ENCODE measurements at regions not wholly inside any gene's neighbourhood (a gene's known extent, or its start where the extent isn't known, plus 50 kb on each side); places are given as distances from the start of the nearest gene placed in this dataset.

DNA sequence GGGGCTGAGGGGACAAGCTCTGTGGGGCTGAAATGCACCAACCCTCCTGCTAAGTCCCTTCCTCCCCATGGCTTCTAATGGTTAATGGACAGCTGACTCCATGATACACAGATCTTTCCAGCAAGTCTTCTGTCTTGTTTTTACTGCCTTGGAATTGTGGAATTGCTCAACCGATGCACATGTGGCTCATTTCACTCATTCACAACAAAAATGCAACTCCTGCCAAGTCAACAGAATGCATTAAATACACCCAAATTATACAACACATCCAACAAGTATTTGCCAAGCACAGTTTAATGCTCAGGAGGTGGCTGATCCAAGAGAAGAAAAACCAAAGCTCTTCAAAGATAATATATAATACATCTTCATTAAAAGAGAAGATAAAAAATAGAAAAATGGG is 61.9 kb upstream of the PAGE4 start:
- Histone ChIP-seq H3F3A (replicated peaks; ENCODE audit: low read depth) (no peaks in the 10 kb centered on the region), H3K4me1 (ENCODE audit: insufficient read depth) (no peaks in the 10 kb centered on the region), H3K4me3 (no peak overlapping the region), H3K36me3 (ENCODE audit: insufficient read depth) (no peaks in the 10 kb centered on the region), H3K79me2 (replicated peaks; ENCODE audit: insufficient read depth) (no peaks in the 10 kb centered on the region), H3K27ac (ENCODE audit: low read depth) (no peak overlapping the region), H3K9me2 (ENCODE audit: insufficient read depth) (no peaks in the 10 kb centered on the region), H3K4me2 (no peak overlapping the region), H2AFZ (no peak overlapping the region), H3K27me3 (ENCODE audit: insufficient read depth) (no peaks in the 10 kb centered on the region), H4K20me1 (replicated peaks; ENCODE audit: insufficient read depth) (no peaks in the 10 kb centered on the region)
- Mint-ChIP-seq H3K36me3 (ENCODE audit: low read depth) (no peaks in the 10 kb centered on the region), H3K4me1 (peaks cover 4% of the 10 kb centered on the region; the same call in 2 of the 3 replicates), H3K27ac (no peak overlapping the region), H3K4me3 (no peak overlapping the region), H3K27me3 (ENCODE audit: insufficient read depth, low read depth, poor library complexity) (no peaks in the 10 kb centered on the region), H3K9me3 (no peaks in the 10 kb centered on the region)
- TF ChIP-seq, protein P1, sequence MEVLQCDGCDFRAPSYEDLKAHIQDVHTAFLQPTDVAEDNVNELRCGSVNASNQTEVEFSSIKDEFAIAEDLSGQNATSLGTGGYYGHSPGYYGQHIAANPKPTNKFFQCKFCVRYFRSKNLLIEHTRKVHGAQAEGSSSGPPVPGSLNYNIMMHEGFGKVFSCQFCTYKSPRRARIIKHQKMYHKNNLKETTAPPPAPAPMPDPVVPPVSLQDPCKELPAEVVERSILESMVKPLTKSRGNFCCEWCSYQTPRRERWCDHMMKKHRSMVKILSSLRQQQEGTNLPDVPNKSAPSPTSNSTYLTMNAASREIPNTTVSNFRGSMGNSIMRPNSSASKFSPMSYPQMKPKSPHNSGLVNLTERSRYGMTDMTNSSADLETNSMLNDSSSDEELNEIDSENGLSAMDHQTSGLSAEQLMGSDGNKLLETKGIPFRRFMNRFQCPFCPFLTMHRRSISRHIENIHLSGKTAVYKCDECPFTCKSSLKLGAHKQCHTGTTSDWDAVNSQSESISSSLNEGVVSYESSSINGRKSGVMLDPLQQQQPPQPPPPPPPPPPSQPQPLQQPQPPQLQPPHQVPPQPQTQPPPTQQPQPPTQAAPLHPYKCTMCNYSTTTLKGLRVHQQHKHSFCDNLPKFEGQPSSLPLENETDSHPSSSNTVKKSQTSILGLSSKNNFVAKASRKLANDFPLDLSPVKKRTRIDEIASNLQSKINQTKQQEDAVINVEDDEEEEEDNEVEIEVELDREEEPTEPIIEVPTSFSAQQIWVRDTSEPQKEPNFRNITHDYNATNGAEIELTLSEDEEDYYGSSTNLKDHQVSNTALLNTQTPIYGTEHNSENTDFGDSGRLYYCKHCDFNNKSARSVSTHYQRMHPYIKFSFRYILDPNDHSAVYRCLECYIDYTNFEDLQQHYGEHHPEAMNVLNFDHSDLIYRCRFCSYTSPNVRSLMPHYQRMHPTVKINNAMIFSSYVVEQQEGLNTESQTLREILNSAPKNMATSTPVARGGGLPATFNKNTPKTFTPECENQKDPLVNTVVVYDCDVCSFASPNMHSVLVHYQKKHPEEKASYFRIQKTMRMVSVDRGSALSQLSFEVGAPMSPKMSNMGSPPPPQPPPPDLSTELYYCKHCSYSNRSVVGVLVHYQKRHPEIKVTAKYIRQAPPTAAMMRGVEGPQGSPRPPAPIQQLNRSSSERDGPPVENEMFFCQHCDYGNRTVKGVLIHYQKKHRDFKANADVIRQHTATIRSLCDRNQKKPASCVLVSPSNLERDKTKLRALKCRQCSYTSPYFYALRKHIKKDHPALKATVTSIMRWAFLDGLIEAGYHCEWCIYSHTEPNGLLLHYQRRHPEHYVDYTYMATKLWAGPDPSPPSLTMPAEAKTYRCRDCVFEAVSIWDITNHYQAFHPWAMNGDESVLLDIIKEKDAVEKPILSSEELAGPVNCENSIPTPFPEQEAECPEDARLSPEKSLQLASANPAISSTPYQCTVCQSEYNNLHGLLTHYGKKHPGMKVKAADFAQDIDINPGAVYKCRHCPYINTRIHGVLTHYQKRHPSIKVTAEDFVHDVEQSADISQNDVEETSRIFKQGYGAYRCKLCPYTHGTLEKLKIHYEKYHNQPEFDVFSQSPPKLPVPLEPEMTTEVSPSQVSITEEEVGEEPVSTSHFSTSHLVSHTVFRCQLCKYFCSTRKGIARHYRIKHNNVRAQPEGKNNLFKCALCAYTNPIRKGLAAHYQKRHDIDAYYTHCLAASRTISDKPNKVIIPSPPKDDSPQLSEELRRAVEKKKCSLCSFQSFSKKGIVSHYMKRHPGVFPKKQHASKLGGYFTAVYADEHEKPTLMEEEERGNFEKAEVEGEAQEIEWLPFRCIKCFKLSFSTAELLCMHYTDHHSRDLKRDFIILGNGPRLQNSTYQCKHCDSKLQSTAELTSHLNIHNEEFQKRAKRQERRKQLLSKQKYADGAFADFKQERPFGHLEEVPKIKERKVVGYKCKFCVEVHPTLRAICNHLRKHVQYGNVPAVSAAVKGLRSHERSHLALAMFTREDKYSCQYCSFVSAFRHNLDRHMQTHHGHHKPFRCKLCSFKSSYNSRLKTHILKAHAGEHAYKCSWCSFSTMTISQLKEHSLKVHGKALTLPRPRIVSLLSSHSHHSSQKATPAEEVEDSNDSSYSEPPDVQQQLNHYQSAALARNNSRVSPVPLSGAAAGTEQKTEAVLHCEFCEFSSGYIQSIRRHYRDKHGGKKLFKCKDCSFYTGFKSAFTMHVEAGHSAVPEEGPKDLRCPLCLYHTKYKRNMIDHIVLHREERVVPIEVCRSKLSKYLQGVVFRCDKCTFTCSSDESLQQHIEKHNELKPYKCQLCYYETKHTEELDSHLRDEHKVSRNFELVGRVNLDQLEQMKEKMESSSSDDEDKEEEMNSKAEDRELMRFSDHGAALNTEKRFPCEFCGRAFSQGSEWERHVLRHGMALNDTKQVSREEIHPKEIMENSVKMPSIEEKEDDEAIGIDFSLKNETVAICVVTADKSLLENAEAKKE (CRISPR knock-in tag; IDR thresholded peaks at IDR 0.05) = no peak
- TF ChIP-seq STAT1 (IDR thresholded peaks at IDR 0.05; ENCODE audit: unreplicated experiment) (no peak), POLR2AphosphoS5 (IDR thresholded peaks at IDR 0.05; ENCODE audit: low read depth) (no peak), JUNB (IDR thresholded peaks at IDR 0.05; ENCODE audit: unreplicated experiment) (no peak), EZH2phosphoT487 (IDR thresholded peaks at IDR 0.05; ENCODE audit: unreplicated experiment) (no peak), NANOG (IDR thresholded peaks at IDR 0.05; ENCODE audit: borderline replicate concordance) (no peak), EZH2 (IDR thresholded peaks at IDR 0.05; ENCODE audit: low read depth, unreplicated experiment) (no peak), ZNF114 (CRISPR knock-in tag; IDR thresholded peaks at IDR 0.05) (no peak), CREB1 (CRISPR knock-in tag; IDR thresholded peaks at IDR 0.05; ENCODE audit: low read depth) (no peak), ZNF331 (CRISPR knock-in tag; IDR thresholded peaks at IDR 0.05; ENCODE audit: low read depth) (no peak)
- TF ChIP-seq, protein P2, sequence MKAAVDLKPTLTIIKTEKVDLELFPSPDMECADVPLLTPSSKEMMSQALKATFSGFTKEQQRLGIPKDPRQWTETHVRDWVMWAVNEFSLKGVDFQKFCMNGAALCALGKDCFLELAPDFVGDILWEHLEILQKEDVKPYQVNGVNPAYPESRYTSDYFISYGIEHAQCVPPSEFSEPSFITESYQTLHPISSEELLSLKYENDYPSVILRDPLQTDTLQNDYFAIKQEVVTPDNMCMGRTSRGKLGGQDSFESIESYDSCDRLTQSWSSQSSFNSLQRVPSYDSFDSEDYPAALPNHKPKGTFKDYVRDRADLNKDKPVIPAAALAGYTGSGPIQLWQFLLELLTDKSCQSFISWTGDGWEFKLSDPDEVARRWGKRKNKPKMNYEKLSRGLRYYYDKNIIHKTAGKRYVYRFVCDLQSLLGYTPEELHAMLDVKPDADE (IDR thresholded peaks at IDR 0.05) = no peak
- TF ChIP-seq, protein P3, sequence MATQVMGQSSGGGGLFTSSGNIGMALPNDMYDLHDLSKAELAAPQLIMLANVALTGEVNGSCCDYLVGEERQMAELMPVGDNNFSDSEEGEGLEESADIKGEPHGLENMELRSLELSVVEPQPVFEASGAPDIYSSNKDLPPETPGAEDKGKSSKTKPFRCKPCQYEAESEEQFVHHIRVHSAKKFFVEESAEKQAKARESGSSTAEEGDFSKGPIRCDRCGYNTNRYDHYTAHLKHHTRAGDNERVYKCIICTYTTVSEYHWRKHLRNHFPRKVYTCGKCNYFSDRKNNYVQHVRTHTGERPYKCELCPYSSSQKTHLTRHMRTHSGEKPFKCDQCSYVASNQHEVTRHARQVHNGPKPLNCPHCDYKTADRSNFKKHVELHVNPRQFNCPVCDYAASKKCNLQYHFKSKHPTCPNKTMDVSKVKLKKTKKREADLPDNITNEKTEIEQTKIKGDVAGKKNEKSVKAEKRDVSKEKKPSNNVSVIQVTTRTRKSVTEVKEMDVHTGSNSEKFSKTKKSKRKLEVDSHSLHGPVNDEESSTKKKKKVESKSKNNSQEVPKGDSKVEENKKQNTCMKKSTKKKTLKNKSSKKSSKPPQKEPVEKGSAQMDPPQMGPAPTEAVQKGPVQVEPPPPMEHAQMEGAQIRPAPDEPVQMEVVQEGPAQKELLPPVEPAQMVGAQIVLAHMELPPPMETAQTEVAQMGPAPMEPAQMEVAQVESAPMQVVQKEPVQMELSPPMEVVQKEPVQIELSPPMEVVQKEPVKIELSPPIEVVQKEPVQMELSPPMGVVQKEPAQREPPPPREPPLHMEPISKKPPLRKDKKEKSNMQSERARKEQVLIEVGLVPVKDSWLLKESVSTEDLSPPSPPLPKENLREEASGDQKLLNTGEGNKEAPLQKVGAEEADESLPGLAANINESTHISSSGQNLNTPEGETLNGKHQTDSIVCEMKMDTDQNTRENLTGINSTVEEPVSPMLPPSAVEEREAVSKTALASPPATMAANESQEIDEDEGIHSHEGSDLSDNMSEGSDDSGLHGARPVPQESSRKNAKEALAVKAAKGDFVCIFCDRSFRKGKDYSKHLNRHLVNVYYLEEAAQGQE (IDR thresholded peaks at IDR 0.05; ENCODE audit: unreplicated experiment) = no peak
- TF ChIP-seq, protein P4, sequence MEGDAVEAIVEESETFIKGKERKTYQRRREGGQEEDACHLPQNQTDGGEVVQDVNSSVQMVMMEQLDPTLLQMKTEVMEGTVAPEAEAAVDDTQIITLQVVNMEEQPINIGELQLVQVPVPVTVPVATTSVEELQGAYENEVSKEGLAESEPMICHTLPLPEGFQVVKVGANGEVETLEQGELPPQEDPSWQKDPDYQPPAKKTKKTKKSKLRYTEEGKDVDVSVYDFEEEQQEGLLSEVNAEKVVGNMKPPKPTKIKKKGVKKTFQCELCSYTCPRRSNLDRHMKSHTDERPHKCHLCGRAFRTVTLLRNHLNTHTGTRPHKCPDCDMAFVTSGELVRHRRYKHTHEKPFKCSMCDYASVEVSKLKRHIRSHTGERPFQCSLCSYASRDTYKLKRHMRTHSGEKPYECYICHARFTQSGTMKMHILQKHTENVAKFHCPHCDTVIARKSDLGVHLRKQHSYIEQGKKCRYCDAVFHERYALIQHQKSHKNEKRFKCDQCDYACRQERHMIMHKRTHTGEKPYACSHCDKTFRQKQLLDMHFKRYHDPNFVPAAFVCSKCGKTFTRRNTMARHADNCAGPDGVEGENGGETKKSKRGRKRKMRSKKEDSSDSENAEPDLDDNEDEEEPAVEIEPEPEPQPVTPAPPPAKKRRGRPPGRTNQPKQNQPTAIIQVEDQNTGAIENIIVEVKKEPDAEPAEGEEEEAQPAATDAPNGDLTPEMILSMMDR (conservative IDR thresholded peaks at IDR 0.05; ENCODE audit: low read depth in 2 of 2) = no peak
- ATAC-seq = no peak
- no peak for DNase-seq (ENCODE audit: low spot score)
